ENCODE measurements at regions not wholly inside any gene's neighbourhood (a gene's known extent, or its start where the extent isn't known, plus 50 kb on each side); places are given as distances from the start of the nearest gene placed in this dataset.
"Not testable (repeated sequence)": the region's sequence is repeated elsewhere in the genome, so short reads cannot be mapped to it uniquely, and the experiment has no call there.

GRCh38 chr2:12618576-12618975 is 98.2 kb upstream of the TRIB2 start:
- no peak for DNase-seq (ENCODE audit: low read depth in 2 of 2)

GRCh38 chr2:12619975-12620374 is 96.8 kb upstream of the TRIB2 start:
- no peak for DNase-seq (ENCODE audit: low read depth in 2 of 2)

- DNase-seq (ENCODE audit: low read depth in 2 of 2) = no peak
Observed at GRCh38 chr2:12620759-12621158, 96.0 kb upstream of the TRIB2 start.

- DNase-seq (ENCODE audit: low read depth in 2 of 2) = no peak
Observed at GRCh38 chr2:12623051-12623450, 93.7 kb upstream of the TRIB2 start.

- DNase-seq (ENCODE audit: low read depth in 2 of 2) = no peak
Observed at GRCh38 chr2:12624384-12624783, 92.4 kb upstream of the TRIB2 start.

GRCh38 chr2:12624905-12625598 is 91.7 kb upstream of the TRIB2 start:
- no peak for DNase-seq (ENCODE audit: low read depth in 2 of 2)

GRCh38 chr2:12628541-12628940 is 88.2 kb upstream of the TRIB2 start:
- DNase-seq (ENCODE audit: low read depth in 2 of 2) = not testable (repeated sequence)

- DNase-seq (ENCODE audit: low read depth in 2 of 2) = no peak
Observed at GRCh38 chr2:12636837-12637581, 79.7 kb upstream of the TRIB2 start.

- DNase-seq (ENCODE audit: low read depth in 2 of 2) = no peak
Observed at GRCh38 chr2:12637754-12638153, 79.0 kb upstream of the TRIB2 start.

- no peak for DNase-seq (ENCODE audit: low read depth in 2 of 2)
Observed at GRCh38 chr2:12641441-12641840, 75.3 kb upstream of the TRIB2 start.

GRCh38 chr2:12642332-12642731 is 74.4 kb upstream of the TRIB2 start:
- no peak for DNase-seq (ENCODE audit: low read depth in 2 of 2)

- DNase-seq (ENCODE audit: low read depth in 2 of 2) = no peak
Observed at GRCh38 chr2:12642859-12643258, 73.9 kb upstream of the TRIB2 start.

- DNase-seq (ENCODE audit: low read depth in 2 of 2) = no peak
Observed at GRCh38 chr2:12649602-12650400, 66.9 kb upstream of the TRIB2 start.

GRCh38 chr2:12651641-12652040 is 65.1 kb upstream of the TRIB2 start:
- DNase-seq (ENCODE audit: low read depth in 2 of 2) = no peak

- no peak for DNase-seq (ENCODE audit: low read depth in 2 of 2)
Observed at GRCh38 chr2:12652723-12653122, 64.0 kb upstream of the TRIB2 start.

- DNase-seq (ENCODE audit: low read depth in 2 of 2) = no peak
Observed at GRCh38 chr2:12657560-12657959, 59.2 kb upstream of the TRIB2 start.

GRCh38 chr2:12658310-12658945 is 58.3 kb upstream of the TRIB2 start:
- DNase-seq (ENCODE audit: low read depth in 2 of 2) = no peak

GRCh38 chr2:12661489-12661888 is 55.2 kb upstream of the TRIB2 start:
- no peak for DNase-seq (ENCODE audit: low read depth in 2 of 2)

GRCh38 chr2:12663306-12664037 is 53.3 kb upstream of the TRIB2 start:
- no peak for DNase-seq (ENCODE audit: low read depth in 2 of 2)

GRCh38 chr2:12665334-12665733 is 51.4 kb upstream of the TRIB2 start:
- DNase-seq (ENCODE audit: low read depth in 2 of 2) = no peak

- no peak for DNase-seq (ENCODE audit: low read depth in 2 of 2)
Observed at GRCh38 chr2:12666445-12666844, 50.3 kb upstream of the TRIB2 start.
